SK-N-DZ (cell line): ENCODE measurements at regions not wholly inside any gene's neighbourhood (a gene's known extent, or its start where the extent isn't known, plus 50 kb on each side); places are given as distances from the start of the nearest gene placed in this dataset.
"Not testable (repeated sequence)": the region's sequence is repeated elsewhere in the genome, so short reads cannot be mapped to it uniquely, and the experiment has no call there.

Experiments
- DNase-seq: peaks from one replicate; pipeline ENCODE4 v3.0.0-alpha.2; 2015; ENCODE audit warnings: low spot score

- DNase-seq: not testable (repeated sequence)
Observed at GRCh38 chr4:131883181-131883580, 1265.9 kb upstream of the PCDH10 start.

- DNase-seq: not testable (repeated sequence)
Observed at GRCh38 chr4:131925662-131926061, 1223.4 kb upstream of the PCDH10 start.

GRCh38 chr4:131967646-131968045 lies 1181.4 kb upstream of the PCDH10 start:
- not testable (repeated sequence) for DNase-seq

- DNase-seq: no peak
Observed at GRCh38 chr4:131974730-131975129, 1174.4 kb upstream of the PCDH10 start.

GRCh38 chr4:131975276-131976132 lies 1173.6 kb upstream of the PCDH10 start:
- DNase-seq: not testable (repeated sequence)

GRCh38 chr4:131976133-131977002 lies 1172.7 kb upstream of the PCDH10 start:
- not testable (repeated sequence) for DNase-seq

GRCh38 chr4:131978120-131978519 lies 1171.0 kb upstream of the PCDH10 start:
- no peak for DNase-seq

GRCh38 chr4:131989576-131989975 lies 1159.5 kb upstream of the PCDH10 start:
- no peak for DNase-seq

GRCh38 chr4:132001542-132001941 lies 1147.6 kb upstream of the PCDH10 start:
- no peak for DNase-seq

GRCh38 chr4:132003593-132003992 lies 1145.5 kb upstream of the PCDH10 start:
- no peak for DNase-seq

GRCh38 chr4:132015321-132015720 lies 1133.8 kb upstream of the PCDH10 start:
- no peak for DNase-seq

GRCh38 chr4:132016703-132017350 lies 1132.3 kb upstream of the PCDH10 start:
- DNase-seq: no peak

- no peak for DNase-seq
Observed at GRCh38 chr4:132026166-132026565, 1122.9 kb upstream of the PCDH10 start.

GRCh38 chr4:132026816-132027215 lies 1122.3 kb upstream of the PCDH10 start:
- DNase-seq: no peak

GRCh38 chr4:132056496-132056895 lies 1092.6 kb upstream of the PCDH10 start:
- DNase-seq: no peak

- no peak for DNase-seq
Observed at GRCh38 chr4:132059227-132059626, 1089.9 kb upstream of the PCDH10 start.

GRCh38 chr4:132062611-132063239 lies 1086.4 kb upstream of the PCDH10 start:
- no peak for DNase-seq

GRCh38 chr4:132063829-132064228 lies 1085.3 kb upstream of the PCDH10 start:
- no peak for DNase-seq

GRCh38 chr4:132065940-132066495 lies 1083.1 kb upstream of the PCDH10 start:
- DNase-seq: no peak

- no peak for DNase-seq
Observed at GRCh38 chr4:132071815-132072214, 1077.3 kb upstream of the PCDH10 start.

GRCh38 chr4:132076829-132077228 lies 1072.3 kb upstream of the PCDH10 start:
- DNase-seq: no peak
